ENCODE measurements at regions not wholly inside any gene's neighbourhood (a gene's known extent, or its start where the extent isn't known, plus 50 kb on each side); places are given as distances from the start of the nearest gene placed in this dataset.

- H3K4me3 Mint-ChIP-seq: no peak overlapping the region
- peaks cover 6% of the 10 kb centered on the region for H3K9me3 Mint-ChIP-seq
- 98 to 100% methylated on average over 1 to 3 of the region's 3 CpGs for whole genome bisulfite sequencing, 2 experiments (ENCODE audit: insufficient coverage in 1 of 2, insufficient read length in 1 of 2)
Measured at GRCh38 chr3:168747697-168748096, 652.0 kb upstream of the GOLIM4 start.

GRCh38 chr3:168738527-168739325, 643.0 kb upstream of the GOLIM4 start:
- Histone ChIP-seq H3K36me3 (ENCODE audit: control insufficient read depth, insufficient read depth, low read length) (no peaks in the 10 kb centered on the region), H3K9ac (ENCODE audit: extremely low read depth, low read length, poor library complexity, severe bottlenecking) (no peak overlapping the region), H3K27ac (ENCODE audit: low read depth, low read length) (no peak overlapping the region), H3K9me3 (ENCODE audit: control insufficient read depth, low read length) (peaks cover 6% of the 10 kb centered on the region), H3K4me1 (ENCODE audit: control insufficient read depth, insufficient read depth, low read length) (no peaks in the 10 kb centered on the region), H3K4me3 (ENCODE audit: low read length) (no peak overlapping the region), H3K27me3 (ENCODE audit: control insufficient read depth, insufficient read depth, low read length, poor library complexity, severe bottlenecking) (no peaks in the 10 kb centered on the region)
- H3K4me1 Mint-ChIP-seq: no peaks in the 10 kb centered on the region
- H3K4me3 Mint-ChIP-seq: no peak overlapping the region
- H3K36me3 Mint-ChIP-seq (ENCODE audit: low read depth): no peaks in the 10 kb centered on the region
- DNase-seq: no peak
- H3K27me3 Mint-ChIP-seq (ENCODE audit: insufficient read depth): no peaks in the 10 kb centered on the region
- no peak for TF ChIP-seq CTCF (conservative IDR thresholded peaks at IDR 0.05)
- WGBS, 2 experiments (ENCODE audit: insufficient coverage in 1 of 2, insufficient read length in 1 of 2): 92 to 93% methylated on average over 3 to 6 of the region's 6 CpGs
- H3K27ac Mint-ChIP-seq: no peak overlapping the region
- peaks cover 7% of the 10 kb centered on the region for H3K9me3 Mint-ChIP-seq

More at GRCh38 chr3:168747697-168748096, 652.0 kb upstream of the GOLIM4 start:
- no peaks in the 10 kb centered on the region for H3K4me1 ChIP-seq (ENCODE audit: control insufficient read depth, insufficient read depth, low read length)
- TF ChIP-seq CTCF (conservative IDR thresholded peaks at IDR 0.05): no peak
- Mint-ChIP-seq H3K27ac (no peak overlapping the region), H3K27me3 (ENCODE audit: insufficient read depth) (no peaks in the 10 kb centered on the region), H3K36me3 (ENCODE audit: low read depth) (no peaks in the 10 kb centered on the region), H3K4me1 (no peaks in the 10 kb centered on the region)
- no peaks in the 10 kb centered on the region for H3K27me3 ChIP-seq (ENCODE audit: control insufficient read depth, insufficient read depth, low read length, poor library complexity, severe bottlenecking)
- no peak overlapping the region for H3K9ac ChIP-seq (ENCODE audit: extremely low read depth, low read length, poor library complexity, severe bottlenecking)
- H3K36me3 ChIP-seq (ENCODE audit: control insufficient read depth, insufficient read depth, low read length): no peaks in the 10 kb centered on the region
- no peak for DNase-seq
- H3K27ac ChIP-seq (ENCODE audit: low read depth, low read length): no peak overlapping the region
- H3K9me3 ChIP-seq (ENCODE audit: control insufficient read depth, low read length): no peaks in the 10 kb centered on the region
- H3K4me3 ChIP-seq (ENCODE audit: low read length): no peak overlapping the region

- no peak overlapping the region for H3K4me3 ChIP-seq (ENCODE audit: low read length)
- no peak for DNase-seq
- Mint-ChIP-seq H3K9me3 (peaks cover 7% of the 10 kb centered on the region), H3K4me3 (no peak overlapping the region), H3K4me1 (no peaks in the 10 kb centered on the region), H3K27me3 (ENCODE audit: insufficient read depth) (no peaks in the 10 kb centered on the region), H3K27ac (no peak overlapping the region), H3K36me3 (ENCODE audit: low read depth) (no peaks in the 10 kb centered on the region)
- H3K9me3 ChIP-seq (ENCODE audit: control insufficient read depth, low read length): peaks cover 6% of the 10 kb centered on the region
- WGBS, 2 experiments (ENCODE audit: insufficient coverage in 1 of 2, insufficient read length in 1 of 2): 96 to 100% methylated on average over 1 to 2 of the region's 2 CpGs
- H3K27me3 ChIP-seq (ENCODE audit: control insufficient read depth, insufficient read depth, low read length, poor library complexity, severe bottlenecking): no peaks in the 10 kb centered on the region
- no peaks in the 10 kb centered on the region for H3K36me3 ChIP-seq (ENCODE audit: control insufficient read depth, insufficient read depth, low read length)
- no peak overlapping the region for H3K9ac ChIP-seq (ENCODE audit: extremely low read depth, low read length, poor library complexity, severe bottlenecking)
- no peak overlapping the region for H3K27ac ChIP-seq (ENCODE audit: low read depth, low read length)
- H3K4me1 ChIP-seq (ENCODE audit: control insufficient read depth, insufficient read depth, low read length): no peaks in the 10 kb centered on the region
- no peak for TF ChIP-seq CTCF (conservative IDR thresholded peaks at IDR 0.05)
Measured at GRCh38 chr3:168736202-168736601, 640.5 kb upstream of the GOLIM4 start.

Data from endodermal cell (in vitro differentiated cells).